Glomerular visceral epithelial cell (primary cell): ENCODE measurements at regions not wholly inside any gene's neighbourhood (a gene's known extent, or its start where the extent isn't known, plus 50 kb on each side); places are given as distances from the start of the nearest gene placed in this dataset.
"Not testable (repeated sequence)": the region's sequence is repeated elsewhere in the genome, so short reads cannot be mapped to it uniquely, and the experiment has no call there.

ENCODE experiments used
- DNase-seq: peaks from one replicate; pipeline ENCODE4 v3.0.0-alpha.2; 2016; ENCODE audit errors: extremely low spot score

DNA sequence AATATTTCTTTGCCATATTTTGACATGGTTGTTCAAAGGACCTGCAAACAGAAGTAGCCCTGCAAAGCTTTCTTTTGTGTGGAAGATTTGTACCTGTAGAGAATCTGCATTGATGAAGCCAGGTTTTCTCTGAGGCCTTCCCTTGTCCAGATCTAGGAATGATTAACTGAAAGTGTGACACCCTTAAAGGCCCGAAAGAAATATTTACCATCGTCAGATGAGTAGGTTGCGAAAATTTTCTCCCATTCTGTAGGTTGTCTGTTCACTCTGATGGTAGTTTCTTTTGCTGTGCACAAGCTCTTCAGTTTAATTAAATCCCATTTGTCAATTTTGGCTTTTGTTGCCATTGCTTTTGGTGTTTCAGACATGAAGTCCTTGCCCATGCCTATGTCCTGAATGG is 439.0 kb downstream of the SMARCA1 start:
- not testable (repeated sequence) for DNase-seq

DNA sequence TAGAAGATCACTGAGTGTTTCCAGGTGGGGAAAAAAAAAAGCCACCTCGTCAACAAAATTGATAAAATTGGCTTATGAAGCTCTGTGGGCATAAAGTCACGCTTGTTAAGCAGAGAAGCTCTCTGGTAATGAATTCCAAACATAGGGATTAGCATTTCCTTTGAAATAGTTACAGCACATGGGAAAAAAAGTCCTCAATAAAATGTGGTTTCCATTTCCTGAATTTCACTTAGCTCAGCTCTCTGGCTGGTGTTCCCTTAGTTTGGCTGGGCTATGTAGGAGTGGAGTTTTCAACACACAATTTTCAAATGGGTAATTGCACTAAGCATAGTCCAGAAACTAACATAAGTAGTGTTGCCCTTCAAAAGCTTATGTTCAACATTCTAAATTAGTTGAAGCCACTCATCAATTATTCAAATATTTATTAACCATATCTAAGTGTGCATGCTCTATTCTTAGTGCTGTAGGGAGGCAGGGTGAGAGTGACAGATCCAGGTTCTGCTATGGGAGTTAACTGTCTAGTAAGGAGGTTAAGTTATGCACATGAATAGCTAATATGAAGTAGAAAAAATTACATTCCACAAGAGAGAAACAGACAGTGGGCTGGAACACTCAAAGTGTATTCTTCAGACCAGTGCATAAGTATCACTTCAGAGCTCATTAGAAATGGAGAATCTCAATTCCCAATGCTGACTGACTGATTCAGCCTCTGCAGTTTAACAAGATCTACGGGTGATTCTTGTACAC is 445.7 kb downstream of the SMARCA1 start:
- no peak for DNase-seq

DNA sequence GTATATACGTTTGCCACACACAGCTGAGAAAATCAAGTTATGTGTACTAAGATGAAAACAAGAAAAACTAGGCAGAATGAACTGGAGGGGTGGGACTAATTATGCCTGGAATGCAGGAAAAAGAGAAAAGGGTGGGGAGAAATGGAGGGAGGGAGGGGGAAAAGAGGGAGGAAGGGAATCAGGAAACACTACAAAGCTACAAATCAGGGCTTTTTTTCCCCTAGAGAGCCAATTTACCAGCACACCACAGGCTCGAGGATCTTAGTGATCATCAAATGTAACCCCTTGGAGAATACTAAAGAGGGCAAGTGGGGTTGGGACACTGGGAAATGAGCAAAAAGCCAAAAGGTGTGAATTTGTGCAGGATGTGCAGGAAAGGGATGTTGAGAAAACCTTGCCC is 451.9 kb downstream of the SMARCA1 start:
- no peak for DNase-seq

DNA sequence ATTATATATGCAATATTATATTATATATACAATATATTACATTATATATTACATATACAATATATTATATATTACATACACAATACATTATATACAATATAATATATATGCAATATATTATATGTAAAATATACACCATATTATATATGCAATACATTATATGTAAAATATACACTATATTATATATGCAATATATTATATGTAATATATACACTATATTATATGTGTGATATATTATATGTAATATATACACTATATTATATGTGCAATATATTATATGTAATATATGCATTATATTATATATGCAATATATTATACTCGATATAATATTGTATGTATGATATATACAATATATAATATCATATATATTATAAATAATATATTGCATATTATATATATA is 457.4 kb downstream of the SMARCA1 start:
- no peak for DNase-seq

DNA sequence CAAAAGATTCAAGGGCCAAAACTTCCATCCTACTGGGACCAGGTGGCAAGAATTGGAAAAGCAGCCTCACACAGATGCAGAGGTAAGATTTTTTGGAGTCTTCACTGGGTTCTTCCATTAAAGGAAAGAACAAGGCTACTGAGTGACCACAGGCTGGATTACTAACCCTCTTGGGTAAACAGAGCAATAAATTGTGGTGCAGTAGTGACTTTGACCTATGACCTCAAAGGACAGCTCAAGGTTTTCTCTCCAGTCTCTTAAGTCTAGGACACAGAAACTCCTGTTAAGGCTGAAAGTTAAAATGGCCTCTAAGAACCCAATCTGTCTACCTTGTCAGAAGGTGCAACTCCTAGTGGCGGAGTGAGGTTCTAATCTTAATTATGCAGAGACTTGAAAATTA is 464.9 kb downstream of the SMARCA1 start:
- DNase-seq = no peak

DNA sequence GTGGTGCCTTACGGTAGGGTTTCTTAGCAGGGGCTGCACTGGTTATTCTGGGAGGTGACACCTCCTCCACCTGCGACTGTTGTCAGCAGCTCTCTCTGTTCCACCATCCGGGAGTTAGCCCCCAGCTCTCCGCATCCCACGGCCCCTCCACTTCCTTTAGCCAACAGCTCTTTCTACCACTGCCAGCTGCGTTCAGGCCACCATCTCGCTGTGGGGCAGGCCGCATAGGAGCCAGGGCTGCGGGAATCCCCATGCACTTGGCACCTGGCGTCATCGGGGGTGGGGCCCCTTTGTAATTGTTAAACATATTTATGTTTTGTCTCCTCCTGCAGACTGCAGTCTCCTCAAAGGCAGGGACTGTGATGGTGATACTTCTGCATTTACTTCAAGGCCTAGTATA is 480.2 kb downstream of the SMARCA1 start:
- DNase-seq = no peak

DNA sequence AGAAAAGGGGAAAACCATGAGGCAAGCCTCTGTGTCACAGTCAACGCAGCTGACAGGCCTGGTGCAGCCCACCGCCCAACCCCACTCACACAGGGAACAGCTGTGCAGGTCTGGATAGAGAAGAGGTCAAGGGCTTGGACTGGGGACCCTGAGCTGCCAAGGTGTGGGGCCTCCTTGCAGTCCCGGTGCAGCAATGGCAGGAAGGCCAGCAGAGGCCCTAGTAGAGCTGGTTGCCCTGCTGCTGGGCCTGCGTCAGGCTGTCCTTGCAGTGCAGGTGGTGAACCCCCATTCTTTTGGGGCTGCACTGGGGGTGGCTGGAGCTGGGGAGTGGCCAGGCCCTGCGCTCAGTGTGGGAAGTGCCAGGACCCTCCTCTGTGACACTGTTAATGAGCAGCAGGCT is 482.0 kb downstream of the SMARCA1 start:
- no peak for DNase-seq

DNA sequence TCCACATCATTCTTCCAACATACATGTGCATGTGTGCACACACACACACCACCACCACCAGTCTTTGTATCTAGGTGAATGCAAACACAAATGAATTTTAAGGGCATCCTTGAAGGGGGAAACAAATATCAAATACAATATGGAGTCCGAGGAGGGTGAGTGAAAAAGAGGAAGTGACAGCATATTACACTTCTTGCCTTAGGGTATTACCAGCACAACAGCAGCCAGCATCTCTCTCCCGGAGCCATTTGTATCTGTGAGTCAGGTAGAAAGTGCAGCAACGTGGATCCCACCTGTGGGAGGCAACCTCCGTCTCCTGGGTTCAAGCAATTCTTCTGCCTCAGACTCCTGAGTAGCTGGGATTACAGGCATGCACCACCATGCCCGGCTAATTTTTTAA is 483.2 kb downstream of the SMARCA1 start:
- no peak for DNase-seq

DNA sequence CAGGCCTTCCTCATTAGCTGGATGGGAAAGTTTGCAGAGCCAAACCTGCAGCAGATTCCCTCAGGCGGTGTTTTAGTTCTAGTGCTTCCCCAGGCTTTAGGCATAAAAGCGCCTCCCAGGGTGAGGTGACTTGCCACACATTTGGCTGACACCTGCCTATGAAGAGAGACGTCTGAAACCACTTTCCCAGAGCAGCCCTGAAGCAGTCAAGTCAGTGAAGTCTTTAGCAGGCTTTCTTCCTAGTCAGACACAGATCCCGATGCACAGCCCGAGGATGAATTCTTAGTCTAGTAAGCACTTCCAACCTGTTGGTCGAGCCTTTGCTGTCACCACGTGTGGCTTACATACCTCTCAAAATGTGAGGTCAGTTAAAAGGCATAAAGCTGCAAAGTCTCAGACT is 484.1 kb downstream of the SMARCA1 start:
- DNase-seq = no peak

DNA sequence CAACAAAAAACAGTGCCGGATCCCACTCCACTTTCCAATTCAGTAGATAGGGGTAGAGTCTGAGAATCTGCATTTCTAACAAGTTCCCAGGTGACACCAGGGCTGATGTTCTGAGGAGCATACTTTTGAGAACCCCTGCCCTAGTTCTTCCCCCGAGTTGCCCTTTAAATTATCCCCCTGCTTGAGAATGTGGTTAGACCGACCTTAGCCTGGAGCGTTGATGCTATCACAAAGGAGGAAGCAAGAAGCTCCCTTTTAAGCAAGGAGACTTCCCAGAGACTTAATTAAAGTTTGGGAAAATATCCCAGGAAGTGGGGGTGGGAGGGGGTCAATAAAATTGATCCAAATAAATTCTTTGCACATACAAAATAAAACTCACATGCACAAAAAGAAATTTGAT is 485.9 kb downstream of the SMARCA1 start:
- no peak for DNase-seq

DNA sequence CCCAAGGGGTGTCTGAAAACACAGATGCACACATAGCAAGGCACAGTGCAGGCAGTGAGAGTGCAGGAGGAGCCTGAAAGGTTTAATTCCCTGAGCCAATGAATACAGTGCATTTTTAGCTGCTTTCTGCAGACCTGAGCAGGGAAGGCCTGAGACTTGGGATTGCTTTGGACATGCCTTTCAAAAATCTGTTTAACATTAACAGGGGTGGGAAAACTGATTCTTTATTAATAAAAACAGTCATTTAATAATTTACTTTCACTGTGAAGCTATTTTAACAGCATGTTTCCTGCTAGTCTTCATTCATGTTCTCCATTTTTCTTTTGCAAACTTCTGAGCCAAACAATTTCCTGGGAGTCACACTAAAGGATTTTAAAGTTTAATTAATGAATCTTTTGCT is 488.1 kb downstream of the SMARCA1 start:
- no peak for DNase-seq

DNA sequence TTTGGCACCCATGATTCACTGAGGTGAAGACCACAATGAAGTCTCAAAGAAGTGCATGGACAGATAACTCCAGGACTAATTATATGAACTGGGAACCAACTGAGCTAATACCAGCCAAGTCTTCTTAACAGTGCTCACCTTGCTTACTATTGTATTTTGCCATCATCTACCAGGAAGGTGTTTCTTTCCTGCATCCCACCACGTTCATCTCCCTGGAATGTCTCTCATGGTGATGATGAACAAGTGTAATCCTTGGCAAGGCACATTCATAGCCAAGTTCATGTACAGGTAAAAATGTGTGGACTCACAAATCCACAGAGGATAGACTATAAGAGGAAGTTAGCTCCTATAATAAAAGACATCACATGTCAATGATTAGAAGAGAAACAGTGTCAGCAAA is 489.1 kb downstream of the SMARCA1 start:
- DNase-seq = no peak

DNA sequence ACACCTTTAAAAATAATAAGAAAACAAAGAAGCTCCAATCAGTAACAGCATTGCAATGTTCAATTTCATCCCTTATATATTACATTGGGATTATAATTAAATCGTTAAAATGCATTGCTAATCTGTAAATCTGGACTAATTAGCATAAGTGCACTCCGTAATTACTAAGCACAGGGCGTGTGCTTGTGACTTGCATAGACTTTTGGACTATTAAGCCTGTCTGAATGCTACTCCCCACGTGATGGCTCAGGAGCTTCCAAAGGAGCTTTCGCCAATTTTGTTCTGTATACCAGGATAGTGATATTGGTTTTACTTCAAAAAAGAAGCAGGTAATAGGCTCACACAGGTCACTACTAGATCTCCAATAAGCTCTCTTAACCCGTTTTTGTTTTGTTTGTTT is 497.1 kb downstream of the SMARCA1 start:
- no peak for DNase-seq

DNA sequence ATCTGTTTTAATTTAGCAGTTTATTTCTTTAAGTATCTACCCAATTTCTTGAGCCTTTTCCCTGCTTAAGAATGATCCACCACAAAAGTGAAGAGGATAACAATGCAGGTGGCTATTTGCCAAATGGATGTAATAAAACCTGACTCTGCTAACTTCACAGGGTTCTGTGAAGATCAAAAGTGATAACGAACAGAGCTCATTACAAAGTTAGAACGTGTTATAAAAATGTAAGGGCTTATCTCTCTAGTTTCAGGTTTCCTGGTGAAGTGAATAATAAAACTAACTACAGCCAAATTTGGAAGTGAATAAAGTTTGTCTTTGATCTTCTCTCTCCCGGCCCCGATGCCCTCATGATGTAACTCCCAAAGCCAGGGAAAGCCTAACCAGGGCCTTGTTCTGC is 497.9 kb downstream of the SMARCA1 start:
- DNase-seq = no peak

DNA sequence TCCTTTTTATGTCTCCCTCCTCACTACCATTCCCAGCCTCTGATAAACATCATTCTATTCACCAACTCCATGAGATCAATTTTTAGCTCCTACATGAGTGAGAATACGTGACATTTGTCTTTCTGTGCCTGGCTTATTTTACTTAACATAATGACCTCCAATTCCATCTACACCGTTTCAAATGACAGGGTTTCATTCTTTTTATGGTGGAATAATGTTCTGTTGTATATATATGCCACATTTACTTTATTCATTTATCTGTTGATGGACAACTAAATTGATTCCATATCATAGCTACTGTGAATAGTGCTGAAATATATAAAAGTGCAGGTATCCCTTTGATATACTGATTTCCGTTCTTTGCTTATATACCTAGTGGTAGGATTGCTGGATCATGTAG is 503.9 kb downstream of the SMARCA1 start:
- DNase-seq = no peak

DNA sequence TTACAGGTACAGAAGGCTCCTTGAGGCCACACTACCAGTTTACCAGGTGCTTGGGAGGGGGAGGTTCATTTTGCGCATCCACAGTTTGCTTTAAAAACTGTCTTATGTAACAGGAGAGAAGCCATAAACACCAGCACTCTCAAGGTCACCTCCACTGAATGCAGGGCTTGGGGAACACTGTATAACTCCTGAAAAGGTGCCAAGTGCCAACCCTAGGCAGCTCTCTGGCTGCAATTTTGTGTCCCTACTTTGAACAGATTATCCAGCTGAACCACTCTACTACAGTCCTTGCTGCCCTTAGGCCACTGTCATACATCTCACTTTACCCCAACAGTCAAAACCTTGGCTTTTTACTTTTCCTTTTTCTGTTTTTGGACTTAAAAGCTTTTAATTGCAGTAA is 507.9 kb downstream of the SMARCA1 start:
- DNase-seq = no peak

DNA sequence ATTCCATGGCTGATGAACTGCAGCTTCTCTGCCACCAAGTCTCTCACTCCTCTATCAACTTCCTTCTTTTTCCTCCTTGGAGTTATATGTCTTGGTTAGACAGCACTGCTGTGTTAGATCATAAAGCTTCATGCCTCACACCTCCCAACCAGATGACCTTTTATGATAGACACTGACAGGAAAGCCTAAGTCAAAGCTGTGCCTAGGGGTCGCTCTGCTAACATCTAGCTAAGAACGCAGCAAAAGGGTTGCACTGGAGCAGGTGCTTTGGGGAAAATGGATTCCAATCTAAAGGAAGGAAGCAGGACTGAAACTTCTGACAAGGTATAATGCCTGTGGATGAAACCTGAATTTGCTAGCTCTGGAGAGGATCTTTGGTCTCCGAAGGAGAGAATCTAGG is 509.7 kb downstream of the SMARCA1 start:
- DNase-seq = no peak

DNA sequence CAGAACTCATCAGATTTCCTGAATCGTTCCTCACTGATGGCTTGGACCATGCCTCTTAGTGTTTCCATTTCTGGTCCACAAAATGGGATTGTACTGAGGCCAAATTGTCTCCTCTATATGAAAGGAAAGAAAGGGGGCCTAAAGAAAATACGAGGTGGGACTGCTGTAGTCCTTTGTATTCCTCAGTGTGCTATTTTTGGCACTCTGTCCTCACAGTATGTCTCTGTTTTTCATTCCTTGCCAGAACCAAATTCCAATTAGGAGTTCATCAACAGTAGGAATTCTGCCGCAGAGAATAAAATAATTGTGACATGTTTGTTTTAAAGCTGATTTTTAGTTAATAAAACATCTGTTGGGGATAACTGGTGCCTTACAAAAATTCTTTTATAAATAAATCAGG is 515.7 kb downstream of the SMARCA1 start:
- no peak for DNase-seq

DNA sequence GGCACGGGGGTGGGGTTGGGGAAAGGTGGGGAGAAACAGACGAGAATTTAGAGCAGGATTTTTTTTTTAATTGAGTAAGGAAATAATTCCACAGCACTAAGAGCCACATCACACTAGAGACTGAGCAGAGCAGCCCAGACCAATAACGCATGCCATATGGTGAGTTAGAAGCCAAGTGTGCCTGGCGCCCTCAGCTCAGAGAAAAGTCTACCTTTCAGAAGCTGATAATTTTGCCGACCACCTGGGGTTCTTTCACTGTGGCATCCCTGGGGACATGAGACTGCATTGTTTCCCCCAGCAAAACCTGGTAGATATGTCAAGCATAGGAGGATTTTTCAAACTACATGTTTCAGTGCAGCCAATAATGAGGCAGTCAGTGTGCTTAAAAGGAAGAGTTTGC is 516.8 kb downstream of the SMARCA1 start:
- DNase-seq = no peak

DNA sequence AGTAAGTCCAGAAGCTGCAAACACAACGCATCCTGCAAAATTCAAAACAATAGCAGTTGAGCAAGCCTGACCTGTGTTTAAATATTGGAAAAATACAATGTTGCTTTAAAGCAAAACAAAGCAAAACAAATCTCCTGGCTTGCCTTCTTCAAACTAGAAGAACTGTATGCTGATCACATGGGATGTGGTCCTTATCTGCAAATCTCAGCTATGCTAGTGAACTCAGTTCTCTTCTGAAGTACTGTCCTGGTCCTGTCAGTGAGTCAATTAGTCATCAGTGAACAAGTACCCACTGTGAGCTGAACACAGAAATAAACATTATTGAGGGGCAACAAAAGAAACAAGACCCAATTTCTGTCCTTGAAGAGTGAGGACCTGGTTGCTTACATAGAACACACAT is 522.5 kb downstream of the SMARCA1 start:
- DNase-seq = no peak

DNA sequence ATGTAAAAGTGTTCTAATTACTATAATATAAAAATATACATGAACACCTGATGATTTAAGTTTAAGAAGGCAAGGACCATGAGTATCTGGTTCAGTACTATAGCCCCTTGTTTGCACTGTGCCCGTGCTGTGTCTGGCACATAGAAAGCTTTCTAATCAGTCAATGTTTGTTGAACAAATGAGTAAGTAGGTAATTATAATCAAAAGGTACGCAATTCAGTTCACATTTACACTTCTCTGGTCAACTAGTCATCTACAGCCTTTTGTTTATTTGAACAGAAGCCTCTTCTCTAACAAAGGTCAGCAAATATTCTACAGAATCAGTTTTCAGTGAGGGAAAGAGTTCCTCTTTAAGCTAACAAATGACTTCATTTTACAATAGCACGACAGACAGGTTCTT is 523.3 kb downstream of the SMARCA1 start:
- DNase-seq = no peak

DNA sequence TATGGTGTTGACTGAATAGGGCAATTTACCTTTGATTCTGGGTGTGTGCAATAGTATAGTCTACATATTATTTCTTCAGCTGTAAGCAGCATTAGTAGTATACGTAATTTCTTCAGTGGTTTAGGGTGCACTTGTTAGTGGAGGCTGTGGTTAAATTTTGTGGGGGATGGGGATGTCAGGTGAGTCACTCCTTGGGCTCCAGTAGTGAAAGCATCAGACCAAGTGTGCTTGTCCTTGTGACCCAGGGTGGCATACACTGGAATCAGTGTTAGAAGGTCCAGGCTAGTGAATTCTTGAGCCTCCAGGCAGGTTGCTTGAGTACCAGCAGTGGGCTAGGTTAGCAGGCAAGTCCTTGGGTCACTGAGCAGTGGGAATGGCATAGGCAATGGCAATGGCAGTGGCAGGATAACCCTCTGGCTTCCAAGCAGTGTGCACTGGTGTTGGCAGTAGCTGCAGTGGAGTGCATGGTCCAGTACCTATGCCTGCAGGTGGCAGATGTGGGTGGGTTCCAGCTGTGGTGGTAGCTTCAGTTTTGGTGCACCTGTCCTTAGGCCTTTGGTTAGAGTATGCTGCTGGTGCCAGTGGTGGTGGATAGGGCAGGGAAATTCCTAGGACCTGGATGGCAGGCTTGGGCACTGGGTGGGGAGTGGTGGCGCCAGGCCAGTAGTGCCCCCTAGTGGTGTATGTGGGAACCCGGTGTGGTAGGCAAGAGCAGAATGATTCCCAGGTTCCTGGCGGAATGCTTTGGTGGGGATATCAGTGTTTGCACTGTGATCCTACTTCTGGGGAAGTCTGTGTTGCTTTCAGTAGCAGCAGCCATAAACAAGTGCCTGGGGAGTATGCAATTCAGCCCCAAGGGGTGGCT is 531.0 kb downstream of the SMARCA1 start:
- peak; percentile 0 for DNase-seq

DNA sequence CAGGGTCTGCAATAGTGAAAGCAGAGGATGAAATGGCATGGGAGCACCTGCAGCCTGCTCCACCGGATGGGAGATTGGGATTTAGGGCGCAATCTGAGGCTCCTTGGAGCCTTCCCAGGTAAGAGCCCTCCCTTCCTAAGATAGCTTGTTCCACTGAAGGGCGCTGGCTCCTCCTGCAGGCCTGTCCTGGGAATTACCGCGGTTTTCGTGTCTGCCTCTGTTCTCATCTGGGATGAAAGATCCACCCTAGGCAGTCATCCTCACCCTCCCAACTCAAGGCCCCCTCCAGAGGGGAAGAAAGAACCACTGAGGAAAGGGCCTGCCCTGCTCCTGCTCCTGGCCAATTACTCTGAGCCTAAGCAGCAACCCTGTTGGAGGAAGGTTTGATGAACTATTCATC is 547.5 kb downstream of the SMARCA1 start:
- peak; percentile 41 for DNase-seq
